RWPE2 (cell line): ENCODE measurements at regions not wholly inside any gene's neighbourhood (a gene's known extent, or its start where the extent isn't known, plus 50 kb on each side); places are given as distances from the start of the nearest gene placed in this dataset.

ENCODE experiments used
- ATAC-seq: fragments of 200-7000 bp; cut with Tn5 transposase; 3 replicates; pipeline ENCODE4 v1.9.1; 2021; ENCODE audit warnings: low read depth
- DNase-seq: peaks from one replicate; pipeline ENCODE4 v3.0.0-alpha.2; 2020; ENCODE audit warnings: low spot score
- H3K27ac ChIP-seq: fragments of 450-650 bp; 2 replicates; pipeline ENCODE4 v1.5.1; 2017; ENCODE audit warnings: mild to moderate bottlenecking; ENCODE audit not compliant: poor library complexity, severe bottlenecking
- H3K27me3 ChIP-seq: fragments of 250-450 bp; sonication (Bioruptor Pico); 2 replicates; pipeline ENCODE4 v1.5.1; 2021; ENCODE audit warnings: mild to moderate bottlenecking, moderate library complexity; ENCODE audit not compliant: insufficient read depth, poor library complexity, severe bottlenecking
- H3K36me3 ChIP-seq: fragments of 250-450 bp; sonication (Bioruptor Pico); 2 replicates; pipeline ENCODE4 v1.5.1; 2020; ENCODE audit warnings: low read depth, mild to moderate bottlenecking, moderate library complexity
- H3K4me1 ChIP-seq: fragments of 250-450 bp; sonication (Bioruptor Pico); 2 replicates; pipeline ENCODE4 v1.5.1; 2021; ENCODE audit warnings: mild to moderate bottlenecking, moderate library complexity; ENCODE audit not compliant: insufficient read depth, poor library complexity, severe bottlenecking
- H3K4me3 ChIP-seq: fragments of 250-450 bp; sonication (Bioruptor Pico); 2 replicates; pipeline ENCODE4 v1.5.1; 2021; ENCODE audit warnings: mild to moderate bottlenecking, moderate library complexity; ENCODE audit not compliant: severe bottlenecking
- H3K9me3 ChIP-seq: fragments of 250-450 bp; sonication (Bioruptor Pico); 2 replicates; pipeline ENCODE4 v1.5.1; 2021; ENCODE audit warnings: mild to moderate bottlenecking, moderate library complexity; ENCODE audit not compliant: severe bottlenecking
- TF ChIP-seq, protein P1 (sequence below): fragments of 450-650 bp; IDR thresholded peaks from one replicate; pipeline ENCODE4 v1.5.1; 2017; ENCODE audit warnings: mild to moderate bottlenecking, moderate library complexity; ENCODE audit not compliant: poor library complexity, severe bottlenecking

DNA sequence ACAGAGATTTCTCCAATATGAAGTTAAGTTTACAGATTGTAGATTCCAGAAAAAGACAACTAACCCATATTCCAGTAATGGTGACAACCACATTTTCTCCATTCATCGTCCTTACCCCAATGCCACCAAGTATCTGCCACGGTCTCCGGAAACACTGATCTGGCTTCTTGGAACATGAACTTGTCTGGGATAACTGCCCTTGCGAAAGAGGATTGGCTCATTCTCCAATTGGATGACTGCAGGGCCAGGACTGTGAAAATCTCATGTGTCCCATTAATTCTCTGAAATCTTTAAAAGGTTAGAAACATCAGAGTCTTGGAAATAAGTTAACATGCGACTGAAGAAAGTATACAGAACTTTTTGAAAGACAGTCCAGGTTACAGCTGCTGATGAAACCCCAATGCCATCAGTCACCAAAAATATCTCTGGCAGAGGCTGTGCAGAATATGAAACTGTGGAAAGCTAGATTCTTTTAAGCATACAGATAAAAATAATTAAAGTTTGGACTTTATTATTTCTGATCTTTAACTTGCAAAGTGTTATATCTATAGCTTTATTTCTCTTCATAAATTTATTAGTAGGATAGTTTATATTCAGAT, 496.9 kb downstream of the PPARGC1A start:
- no peak overlapping the region for H3K27ac ChIP-seq
- no peaks in the 10 kb centered on the region for H3K4me1 ChIP-seq
- H3K27me3 ChIP-seq, result no peaks in the 10 kb centered on the region
- ATAC-seq, result no peak
- TF ChIP-seq, protein P1, sequence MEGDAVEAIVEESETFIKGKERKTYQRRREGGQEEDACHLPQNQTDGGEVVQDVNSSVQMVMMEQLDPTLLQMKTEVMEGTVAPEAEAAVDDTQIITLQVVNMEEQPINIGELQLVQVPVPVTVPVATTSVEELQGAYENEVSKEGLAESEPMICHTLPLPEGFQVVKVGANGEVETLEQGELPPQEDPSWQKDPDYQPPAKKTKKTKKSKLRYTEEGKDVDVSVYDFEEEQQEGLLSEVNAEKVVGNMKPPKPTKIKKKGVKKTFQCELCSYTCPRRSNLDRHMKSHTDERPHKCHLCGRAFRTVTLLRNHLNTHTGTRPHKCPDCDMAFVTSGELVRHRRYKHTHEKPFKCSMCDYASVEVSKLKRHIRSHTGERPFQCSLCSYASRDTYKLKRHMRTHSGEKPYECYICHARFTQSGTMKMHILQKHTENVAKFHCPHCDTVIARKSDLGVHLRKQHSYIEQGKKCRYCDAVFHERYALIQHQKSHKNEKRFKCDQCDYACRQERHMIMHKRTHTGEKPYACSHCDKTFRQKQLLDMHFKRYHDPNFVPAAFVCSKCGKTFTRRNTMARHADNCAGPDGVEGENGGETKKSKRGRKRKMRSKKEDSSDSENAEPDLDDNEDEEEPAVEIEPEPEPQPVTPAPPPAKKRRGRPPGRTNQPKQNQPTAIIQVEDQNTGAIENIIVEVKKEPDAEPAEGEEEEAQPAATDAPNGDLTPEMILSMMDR, result no peak
- DNase-seq, result no peak
- H3K9me3 ChIP-seq, result no peaks in the 10 kb centered on the region
- H3K4me3 ChIP-seq, result no peak overlapping the region
- no peaks in the 10 kb centered on the region for H3K36me3 ChIP-seq

DNA sequence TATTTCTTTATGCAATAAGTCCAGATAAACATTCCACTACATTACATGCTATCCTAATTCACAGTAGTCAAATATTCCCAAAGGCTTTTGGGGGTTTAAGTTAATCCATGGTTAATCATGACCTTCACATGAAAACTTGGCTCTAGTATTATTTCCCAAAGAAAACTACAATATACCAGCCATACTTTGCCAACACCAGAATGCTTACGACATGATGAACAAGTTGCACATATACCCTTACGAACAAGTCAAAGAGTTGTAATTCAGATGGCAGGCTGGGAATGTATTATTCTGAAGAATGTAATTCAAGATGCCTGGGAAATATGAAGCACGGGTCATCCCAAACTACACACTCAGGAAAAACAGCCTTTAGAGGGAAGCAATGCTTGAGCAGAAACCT, 499.6 kb downstream of the PPARGC1A start:
- TF ChIP-seq, protein P1, result no peak

DNA sequence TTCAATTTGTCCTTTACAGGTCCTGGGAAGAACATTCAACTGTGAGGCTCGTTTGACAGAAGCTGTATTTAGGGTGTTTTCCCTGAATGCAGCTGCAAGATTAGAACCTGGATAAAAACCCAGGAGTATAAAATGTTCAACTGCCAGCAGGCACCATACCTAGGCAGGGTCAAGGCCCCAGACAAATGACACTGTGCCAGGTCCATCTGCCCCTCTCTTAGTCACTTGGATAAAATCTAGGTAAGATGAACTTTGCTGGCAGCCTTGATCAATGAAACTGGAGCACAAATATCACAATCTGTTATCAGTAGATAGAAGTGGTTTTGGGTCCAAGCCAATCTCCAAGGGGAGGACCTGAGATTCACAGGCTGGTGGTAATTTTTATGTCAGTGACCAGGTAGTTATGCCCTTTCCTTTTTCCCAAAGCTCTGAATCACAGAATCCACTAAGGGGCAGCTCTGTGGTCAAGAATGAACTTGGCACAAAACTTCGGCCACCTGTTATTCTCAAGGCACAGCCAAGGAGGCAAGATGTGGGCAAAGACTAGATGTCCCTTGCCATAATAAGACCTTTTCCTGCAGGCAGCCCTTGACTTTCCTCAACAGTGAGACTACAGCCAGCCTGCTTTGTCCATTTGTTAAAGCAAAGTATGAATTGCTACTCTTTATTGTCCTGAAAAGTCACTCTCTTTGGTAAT, 501.0 kb downstream of the PPARGC1A start:
- Histone ChIP-seq H3K4me1 (no peaks in the 10 kb centered on the region), H3K4me3 (no peak overlapping the region), H3K9me3 (no peaks in the 10 kb centered on the region), H3K27me3 (no peaks in the 10 kb centered on the region), H3K36me3 (no peaks in the 10 kb centered on the region), H3K27ac (no peak overlapping the region)
- ATAC-seq, result no peak
- DNase-seq, result no peak
- TF ChIP-seq, protein P1, result no peak

More for the DNA sequence above, 499.6 kb downstream of the PPARGC1A start:
- H3K4me1 ChIP-seq, result no peaks in the 10 kb centered on the region
- no peak overlapping the region for H3K4me3 ChIP-seq
- no peak for ATAC-seq
- H3K27me3 ChIP-seq, result no peaks in the 10 kb centered on the region
- no peak overlapping the region for H3K27ac ChIP-seq
- DNase-seq, result no peak
- H3K36me3 ChIP-seq, result no peaks in the 10 kb centered on the region
- no peaks in the 10 kb centered on the region for H3K9me3 ChIP-seq

DNA sequence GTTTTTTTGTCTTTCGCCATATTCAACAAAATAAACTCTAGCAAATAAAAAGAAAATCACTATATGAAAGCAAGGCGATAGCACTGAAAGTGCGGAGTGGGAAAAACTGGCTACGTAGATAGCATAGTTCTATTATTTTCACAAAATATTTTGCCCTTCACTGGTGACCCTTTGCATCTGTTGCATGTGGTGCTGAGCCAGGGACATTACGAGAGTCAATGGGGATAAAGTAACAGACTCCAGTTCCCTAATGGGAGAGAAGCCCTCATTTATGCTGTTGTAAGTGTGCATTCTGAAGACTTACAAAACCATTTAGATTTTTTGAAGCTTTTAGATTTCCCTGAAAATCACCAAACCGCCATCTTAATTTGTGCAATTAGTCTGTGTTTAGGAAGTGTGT, 501.6 kb downstream of the PPARGC1A start:
- H3K27me3 ChIP-seq, result no peaks in the 10 kb centered on the region
- TF ChIP-seq, protein P1, result no peak
- DNase-seq (no peak), ATAC-seq (no peak)
- H3K27ac ChIP-seq, result no peak overlapping the region
- no peaks in the 10 kb centered on the region for H3K9me3 ChIP-seq
- H3K36me3 ChIP-seq, result no peaks in the 10 kb centered on the region
- H3K4me1 ChIP-seq, result no peaks in the 10 kb centered on the region
- H3K4me3 ChIP-seq, result no peak overlapping the region

DNA sequence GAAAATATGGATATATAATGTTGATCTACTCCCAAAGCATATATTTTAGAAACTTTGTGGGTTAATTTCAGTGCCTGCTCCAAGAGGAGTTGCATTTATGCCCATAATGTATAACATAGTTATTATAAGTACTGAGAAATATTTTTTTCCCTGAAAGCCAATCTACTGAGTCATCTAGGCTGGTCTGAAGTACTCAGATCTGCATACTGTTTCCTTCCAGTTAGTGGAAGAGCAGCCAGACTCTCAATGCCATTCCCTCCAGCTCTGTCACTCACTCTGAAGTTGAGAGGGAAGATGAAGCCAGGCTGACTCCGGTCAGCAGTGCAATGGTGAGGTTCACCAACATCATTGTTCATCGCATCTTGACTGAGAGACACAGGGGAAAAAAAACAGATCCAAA, 505.1 kb downstream of the PPARGC1A start:
- DNase-seq, result no peak
- TF ChIP-seq, protein P1, result no peak
- no peaks in the 10 kb centered on the region for H3K27me3 ChIP-seq
- H3K4me1 ChIP-seq, result no peaks in the 10 kb centered on the region
- H3K27ac ChIP-seq, result no peak overlapping the region
- no peaks in the 10 kb centered on the region for H3K36me3 ChIP-seq
- ATAC-seq, result peak; percentile 73
- no peak overlapping the region for H3K4me3 ChIP-seq
- no peaks in the 10 kb centered on the region for H3K9me3 ChIP-seq
